Esophagus squamous epithelium (tissue), 4 donors: ENCODE measurements at regions not wholly inside any gene's neighbourhood (a gene's known extent, or its start where the extent isn't known, plus 50 kb on each side); places are given as distances from the start of the nearest gene placed in this dataset.

Experiments used
- POLR2A ChIP-seq, 4 donors: fragments of 450-650 bp; IDR thresholded peaks; one replicate each; pipeline ENCODE4 v1.6.1; 2017; ENCODE audit warnings: antibody characterized with exemption in 4 of 4, mild to moderate bottlenecking in 4 of 4, moderate library complexity in 3 of 4
- TF ChIP-seq, protein P1 (sequence below), 6 experiments: fragments of 450-650 bp in 4 of 6; fragments of 200-600 bp in 2 of 6; sonication (generic) in 2 of 6; IDR thresholded peaks; one replicate each; pipeline ENCODE4 v1.5.1; 2016 to 2019; ENCODE audit warnings: antibody characterized with exemption in 6 of 6, mild to moderate bottlenecking in 4 of 6, moderate library complexity in 4 of 6

DNA sequence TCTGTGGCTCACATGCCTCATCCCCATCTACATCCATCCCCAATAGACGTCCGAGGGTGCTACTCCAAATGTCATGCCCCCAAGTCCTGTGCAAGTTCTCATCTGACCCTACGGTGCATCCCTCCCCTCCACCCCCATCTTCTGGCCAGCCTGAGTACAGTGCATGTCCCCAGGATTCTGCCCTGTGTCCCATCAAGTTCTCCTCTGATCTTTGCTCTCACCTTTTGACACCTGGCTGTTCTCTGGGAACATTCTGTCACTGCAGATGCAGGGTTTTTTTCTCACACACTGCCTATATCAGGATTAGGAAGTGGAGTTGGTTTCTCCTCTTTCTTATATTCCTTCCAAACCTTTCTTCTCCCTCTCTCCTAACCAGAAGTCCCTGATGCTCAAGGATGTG, 377.2 kb downstream of the GADD45G start:
- TF ChIP-seq, protein P1, sequence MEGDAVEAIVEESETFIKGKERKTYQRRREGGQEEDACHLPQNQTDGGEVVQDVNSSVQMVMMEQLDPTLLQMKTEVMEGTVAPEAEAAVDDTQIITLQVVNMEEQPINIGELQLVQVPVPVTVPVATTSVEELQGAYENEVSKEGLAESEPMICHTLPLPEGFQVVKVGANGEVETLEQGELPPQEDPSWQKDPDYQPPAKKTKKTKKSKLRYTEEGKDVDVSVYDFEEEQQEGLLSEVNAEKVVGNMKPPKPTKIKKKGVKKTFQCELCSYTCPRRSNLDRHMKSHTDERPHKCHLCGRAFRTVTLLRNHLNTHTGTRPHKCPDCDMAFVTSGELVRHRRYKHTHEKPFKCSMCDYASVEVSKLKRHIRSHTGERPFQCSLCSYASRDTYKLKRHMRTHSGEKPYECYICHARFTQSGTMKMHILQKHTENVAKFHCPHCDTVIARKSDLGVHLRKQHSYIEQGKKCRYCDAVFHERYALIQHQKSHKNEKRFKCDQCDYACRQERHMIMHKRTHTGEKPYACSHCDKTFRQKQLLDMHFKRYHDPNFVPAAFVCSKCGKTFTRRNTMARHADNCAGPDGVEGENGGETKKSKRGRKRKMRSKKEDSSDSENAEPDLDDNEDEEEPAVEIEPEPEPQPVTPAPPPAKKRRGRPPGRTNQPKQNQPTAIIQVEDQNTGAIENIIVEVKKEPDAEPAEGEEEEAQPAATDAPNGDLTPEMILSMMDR (IDR thresholded peaks at IDR 0.05): no peak
- no peak for TF ChIP-seq POLR2A (IDR thresholded peaks at IDR 0.05)
